ENCODE measurements at regions not wholly inside any gene's neighbourhood (a gene's known extent, or its start where the extent isn't known, plus 50 kb on each side); places are given as distances from the start of the nearest gene placed in this dataset.

GRCh38 chr5:66323529-66323895 lies 179.4 kb downstream of the SREK1 start:
- no peak overlapping the region for H3T11ph ChIP-seq (ENCODE audit: low read length)
- no peak overlapping the region for H2AK5ac ChIP-seq (ENCODE audit: insufficient read length, low read length)
- no peak overlapping the region for H2BK20ac ChIP-seq (ENCODE audit: low read depth, low read length, poor library complexity, severe bottlenecking)
- H3K27me3 ChIP-seq (ENCODE audit: insufficient read depth, low read length): no peaks in the 10 kb centered on the region
- no peaks in the 10 kb centered on the region for H3K79me2 ChIP-seq (ENCODE audit: insufficient read depth, low read length)
- H4K91ac ChIP-seq (ENCODE audit: insufficient read length, low read depth, low read length): no peak overlapping the region
- no peak overlapping the region for H3K14ac ChIP-seq (ENCODE audit: insufficient read depth, low read length)
- TF ChIP-seq CTCF (conservative IDR thresholded peaks at IDR 0.05): no peak
- no peak overlapping the region for H2BK15ac ChIP-seq (ENCODE audit: low read depth, low read length)
- peaks cover 5% of the 10 kb centered on the region for H3K27me3 Mint-ChIP-seq (ENCODE audit: low read depth)
- no peak overlapping the region for H2BK5ac ChIP-seq (ENCODE audit: insufficient read length, low read length)
- no peaks in the 10 kb centered on the region; a peak in 1 of 7 replicates for H3K36me3 Mint-ChIP-seq (ENCODE audit: insufficient read depth in 1 of 3, low read depth in 3 of 3)
- H2BK120ac ChIP-seq (ENCODE audit: low read depth, low read length, poor library complexity, severe bottlenecking): no peak overlapping the region
- no peak overlapping the region for H4K5ac ChIP-seq (ENCODE audit: insufficient read length, low read depth, low read length)
- H2AFZ ChIP-seq (ENCODE audit: low read length): no peak overlapping the region
- H3K9ac ChIP-seq (ENCODE audit: extremely low read depth, insufficient read length, low read length): no peak overlapping the region
- no peak overlapping the region for H3K23ac ChIP-seq (ENCODE audit: insufficient read length, low read depth, low read length)
- H3K27ac Mint-ChIP-seq: no peak overlapping the region
- no peak overlapping the region for H2BK12ac ChIP-seq (ENCODE audit: insufficient read length, low read depth, low read length)
- H3K27ac ChIP-seq (ENCODE audit: insufficient read length, low read depth, low read length): no peak overlapping the region
- H3K9me3 Mint-ChIP-seq: no peaks in the 10 kb centered on the region; a peak in 2 of 5 replicates
- no peak overlapping the region for H3K56ac ChIP-seq (ENCODE audit: insufficient read length, low read depth, low read length)
- no peaks in the 10 kb centered on the region for H4K20me1 ChIP-seq (ENCODE audit: control insufficient read depth, insufficient read depth, insufficient read length)
- no peak for DNase-seq
- H3K23me2 ChIP-seq (ENCODE audit: insufficient read length, low read depth, low read length, poor library complexity, severe bottlenecking): no peaks in the 10 kb centered on the region
- H3K79me1 ChIP-seq (ENCODE audit: insufficient read depth, low read depth, low read length, poor library complexity, severe bottlenecking): no peaks in the 10 kb centered on the region
- H3K4me1 ChIP-seq (ENCODE audit: insufficient read depth, low read length): no peaks in the 10 kb centered on the region
- no peak overlapping the region for H3K4ac ChIP-seq (ENCODE audit: low read depth, low read length)
- H3K9me3 ChIP-seq (ENCODE audit: control insufficient read depth, low read depth, low read length): no peaks in the 10 kb centered on the region
- no peak overlapping the region for H4K8ac ChIP-seq (replicated peaks; ENCODE audit: insufficient read length, low read depth, low read length)
- no peak overlapping the region for H3K4me3 Mint-ChIP-seq
- H3K18ac ChIP-seq (ENCODE audit: insufficient read length, low read depth, low read length): no peak overlapping the region
- WGBS (ENCODE audit: extremely low coverage, insufficient read length, low lambda C conversion rate): no CpG with 5 or more reads among the region's 13 CpGs
- H3K4me2 ChIP-seq (ENCODE audit: insufficient read depth, insufficient read length, low read length): no peak overlapping the region
- H3K4me1 Mint-ChIP-seq: peaks cover 3 to 4% of the 10 kb centered on the region in 2 experiments; a peak in 2 of 4 replicates

Measured in H9 (cell line).